Hematopoietic multipotent progenitor cell treated with erythropoietin and hydrocortisone succinate and interleukin-3 and kit ligand, for 15 days (in vitro differentiated cells): ENCODE measurements at regions not wholly inside any gene's neighbourhood (a gene's known extent, or its start where the extent isn't known, plus 50 kb on each side); places are given as distances from the start of the nearest gene placed in this dataset.
"Not testable (repeated sequence)": the region's sequence is repeated elsewhere in the genome, so short reads cannot be mapped to it uniquely, and the experiment has no call there.

ENCODE experiments used
- DNase-seq: peaks from one replicate; pipeline ENCODE4 v3.0.0-alpha.2; 2015; ENCODE audit warnings: low spot score

- no peak for DNase-seq
Measured at GRCh38 chr13:63337041-63337440, 1921.4 kb upstream of the PCDH20 start.

GRCh38 chr13:63336549-63336948, 1920.9 kb upstream of the PCDH20 start:
- no peak for DNase-seq

GRCh38 chr13:63327584-63327983, 1911.9 kb upstream of the PCDH20 start:
- no peak for DNase-seq

GRCh38 chr13:63323441-63323840, 1907.8 kb upstream of the PCDH20 start:
- no peak for DNase-seq

GRCh38 chr13:63311587-63311986, 1895.9 kb upstream of the PCDH20 start:
- DNase-seq, result no peak

GRCh38 chr13:63308549-63309165, 1893.0 kb upstream of the PCDH20 start:
- no peak for DNase-seq

- DNase-seq, result no peak
Measured at GRCh38 chr13:63307228-63307627, 1891.6 kb upstream of the PCDH20 start.

- DNase-seq, result no peak
Measured at GRCh38 chr13:63305641-63306133, 1890.0 kb upstream of the PCDH20 start.

- no peak for DNase-seq
Measured at GRCh38 chr13:63304497-63304896, 1888.8 kb upstream of the PCDH20 start.

- DNase-seq, result no peak
Measured at GRCh38 chr13:63299866-63300394, 1884.3 kb upstream of the PCDH20 start.

- no peak for DNase-seq
Measured at GRCh38 chr13:63297163-63297562, 1881.5 kb upstream of the PCDH20 start.

- no peak for DNase-seq
Measured at GRCh38 chr13:63291701-63292100, 1876.1 kb upstream of the PCDH20 start.

- no peak for DNase-seq
Measured at GRCh38 chr13:63288576-63288975, 1872.9 kb upstream of the PCDH20 start.

GRCh38 chr13:63287926-63288325, 1872.3 kb upstream of the PCDH20 start:
- DNase-seq, result no peak

- no peak for DNase-seq
Measured at GRCh38 chr13:63285426-63285825, 1869.8 kb upstream of the PCDH20 start.

- no peak for DNase-seq
Measured at GRCh38 chr13:63279136-63279535, 1863.5 kb upstream of the PCDH20 start.

GRCh38 chr13:63274772-63275171, 1859.1 kb upstream of the PCDH20 start:
- no peak for DNase-seq

GRCh38 chr13:63249411-63250187, 1834.0 kb upstream of the PCDH20 start:
- no peak for DNase-seq

- DNase-seq, result not testable (repeated sequence)
Measured at GRCh38 chr13:63236667-63237396, 1821.2 kb upstream of the PCDH20 start.

GRCh38 chr13:63218596-63218995, 1802.9 kb upstream of the PCDH20 start:
- not testable (repeated sequence) for DNase-seq

- no peak for DNase-seq
Measured at GRCh38 chr13:63209330-63210017, 1793.8 kb upstream of the PCDH20 start.

- DNase-seq, result no peak
Measured at GRCh38 chr13:63208826-63209225, 1793.2 kb upstream of the PCDH20 start.
